KG1 (cell line): ENCODE measurements at regions not wholly inside any gene's neighbourhood (a gene's known extent, or its start where the extent isn't known, plus 50 kb on each side); places are given as distances from the start of the nearest gene placed in this dataset.

Source experiments
- DNase-seq: peaks from one replicate; lab custom pipeline; 2025; lab: John Stamatoyannopoulos, UW

- no peak for DNase-seq
These were observed 59.2 kb upstream of the IL12A start for GRCh38 chr3:159929171-159930141.

- no peak for DNase-seq
These were observed 54.4 kb upstream of the IL12A start for GRCh38 chr3:159934216-159934615.

- DNase-seq, result no peak
These were observed 52.1 kb upstream of the IL12A start for GRCh38 chr3:159936541-159936940.

- DNase-seq, result no peak
These were observed 51.0 kb upstream of the IL12A start for GRCh38 chr3:159937561-159938166.

GRCh38 chr3:159938714-159939113 is 49.9 kb upstream of the IL12A start:
- no peak for DNase-seq
